GM23248 (cell line): ENCODE measurements at regions not wholly inside any gene's neighbourhood (a gene's known extent, or its start where the extent isn't known, plus 50 kb on each side); places are given as distances from the start of the nearest gene placed in this dataset.

ENCODE experiments used
- EZH2 ChIP-seq: fragments of 200-600 bp; sonication (generic); IDR thresholded peaks from 2 replicates; pipeline ENCODE4 v1.6.1; 2018; ENCODE audit warnings: antibody characterized with exemption, mild to moderate bottlenecking; ENCODE audit not compliant: insufficient read depth, poor library complexity, severe bottlenecking
- EZH2phosphoT487 ChIP-seq: fragments of 200-600 bp; sonication (generic); IDR thresholded peaks from 2 replicates; pipeline ENCODE4 v1.6.1; 2018; ENCODE audit warnings: antibody characterized with exemption, moderate library complexity, mild to moderate bottlenecking, low read depth; ENCODE audit not compliant: insufficient read depth

GRCh38 chr4:100644150-100644549, 126.3 kb upstream of the EMCN start:
- no peak for TF ChIP-seq EZH2
- no peak for TF ChIP-seq EZH2phosphoT487
